ENCODE measurements at regions not wholly inside any gene's neighbourhood (a gene's known extent, or its start where the extent isn't known, plus 50 kb on each side); places are given as distances from the start of the nearest gene placed in this dataset.

GRCh38 chr15:101570241-101570640 is 80.7 kb upstream of the PCSK6 start:
- H3K9me3 ChIP-seq (ENCODE audit: control insufficient read depth, insufficient read depth, low read depth, low read length) = no peaks in the 10 kb centered on the region
- H3K27ac ChIP-seq (ENCODE audit: insufficient read depth, low read length) = no peak overlapping the region
- H3K36me3 ChIP-seq (ENCODE audit: control insufficient read depth, insufficient read depth, low read length) = no peaks in the 10 kb centered on the region
- no peaks in the 10 kb centered on the region for H4K20me1 ChIP-seq (ENCODE audit: control insufficient read depth, extremely low read depth, insufficient read depth, low read length)
- H3K4me1 ChIP-seq (ENCODE audit: control insufficient read depth, extremely low read depth, insufficient read depth, low read length) = no peaks in the 10 kb centered on the region
- H3K4me3 ChIP-seq (replicated peaks in 1 of 4; ENCODE audit: control extremely low read depth in 1 of 4, insufficient read depth in 1 of 4, low read depth in 3 of 4, low read length in 4 of 4) = no peak overlapping the region
- no peak overlapping the region for H3K9ac ChIP-seq (ENCODE audit: insufficient read depth, low read length)
- TF ChIP-seq CTCF (conservative IDR thresholded peaks at IDR 0.05 in 1 of 2, IDR thresholded peaks at IDR 0.05 in 1 of 2; ENCODE audit: low read depth in 1 of 2, low read length in 2 of 2) (no peak), EZH2 (IDR thresholded peaks at IDR 0.05; ENCODE audit: low read length, missing control alignments) (no peak)
- no peak overlapping the region for H2AFZ ChIP-seq (ENCODE audit: low read length)
- no peak for DNase-seq (ENCODE audit: low read depth in 2 of 2)
- no peaks in the 10 kb centered on the region for H3K79me2 ChIP-seq (ENCODE audit: control insufficient read depth, insufficient read depth, low read length)
- H3K4me2 ChIP-seq (ENCODE audit: extremely low read depth, insufficient read depth, low read length) = no peak overlapping the region
- H3K27me3 ChIP-seq (ENCODE audit: control insufficient read depth, insufficient read depth, low read length) = no peaks in the 10 kb centered on the region

DNA sequence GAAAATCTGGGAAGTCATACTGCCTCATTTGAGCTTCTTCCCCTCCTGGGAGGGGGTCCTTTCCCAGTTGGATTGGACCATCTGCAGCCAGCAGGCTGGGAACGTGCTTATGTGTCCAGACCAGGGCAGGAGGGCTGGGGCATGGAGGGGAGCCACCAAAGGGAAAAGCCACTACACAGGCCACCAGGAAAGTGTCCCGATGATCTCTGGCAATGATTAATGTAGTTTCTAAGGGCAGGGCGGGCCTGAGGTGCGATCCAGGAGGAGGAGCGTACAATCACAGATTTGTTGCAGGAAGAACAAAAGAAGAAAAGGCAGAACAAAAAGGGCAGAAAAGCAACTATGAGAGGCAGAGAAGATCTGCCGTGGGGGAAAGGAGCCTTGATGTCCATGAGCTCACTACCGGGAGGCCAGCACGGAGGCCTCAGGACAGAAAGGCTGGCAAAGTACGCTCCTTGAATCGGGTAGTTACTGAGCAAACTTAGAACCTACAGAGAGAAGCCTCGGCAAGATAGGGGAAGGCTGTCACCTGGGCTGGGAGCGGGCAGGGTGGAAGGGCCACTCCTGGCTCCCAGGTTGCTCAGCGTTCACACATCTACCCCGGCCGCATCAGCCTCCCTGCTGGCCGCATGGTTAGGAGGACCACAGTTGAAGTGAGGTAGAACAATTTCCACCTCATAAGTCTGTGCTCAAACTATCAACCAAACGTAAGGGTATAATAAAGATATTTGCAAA is 79.5 kb upstream of the PCSK6 start:
- H3K27ac ChIP-seq (ENCODE audit: insufficient read depth, low read length) = no peak overlapping the region
- no peaks in the 10 kb centered on the region for H3K4me1 ChIP-seq (ENCODE audit: control insufficient read depth, extremely low read depth, insufficient read depth, low read length)
- H3K36me3 ChIP-seq (ENCODE audit: control insufficient read depth, insufficient read depth, low read length) = no peaks in the 10 kb centered on the region
- no peaks in the 10 kb centered on the region for H3K79me2 ChIP-seq (ENCODE audit: control insufficient read depth, insufficient read depth, low read length)
- no peak overlapping the region for H3K4me2 ChIP-seq (ENCODE audit: extremely low read depth, insufficient read depth, low read length)
- no peaks in the 10 kb centered on the region for H4K20me1 ChIP-seq (ENCODE audit: control insufficient read depth, extremely low read depth, insufficient read depth, low read length)
- H3K4me3 ChIP-seq (replicated peaks in 1 of 4; ENCODE audit: control extremely low read depth in 1 of 4, insufficient read depth in 1 of 4, low read depth in 3 of 4, low read length in 4 of 4) = no peak overlapping the region
- H2AFZ ChIP-seq (ENCODE audit: low read length) = no peak overlapping the region
- no peaks in the 10 kb centered on the region for H3K27me3 ChIP-seq (ENCODE audit: control insufficient read depth, insufficient read depth, low read length)
- TF ChIP-seq EZH2 (IDR thresholded peaks at IDR 0.05; ENCODE audit: low read length, missing control alignments) (no peak), CTCF (conservative IDR thresholded peaks at IDR 0.05 in 1 of 2, IDR thresholded peaks at IDR 0.05 in 1 of 2; ENCODE audit: low read depth in 1 of 2, low read length in 2 of 2) (no peak)
- H3K9me3 ChIP-seq (ENCODE audit: control insufficient read depth, insufficient read depth, low read depth, low read length) = no peaks in the 10 kb centered on the region
- H3K9ac ChIP-seq (ENCODE audit: insufficient read depth, low read length) = no peak overlapping the region
- DNase-seq (ENCODE audit: low read depth in 2 of 2) = no peak

- H3K4me2 ChIP-seq (ENCODE audit: extremely low read depth, insufficient read depth, low read length) = no peak overlapping the region
Observed at GRCh38 chr15:101568309-101568708, 78.8 kb upstream of the PCSK6 start.

More at GRCh38 chr15:101568309-101568708, 78.8 kb upstream of the PCSK6 start:
- Histone ChIP-seq H3K27ac (ENCODE audit: insufficient read depth, low read length) (no peak overlapping the region), H3K4me3 (replicated peaks in 1 of 4; ENCODE audit: control extremely low read depth in 1 of 4, insufficient read depth in 1 of 4, low read depth in 3 of 4, low read length in 4 of 4) (no peak overlapping the region), H3K9ac (ENCODE audit: insufficient read depth, low read length) (no peak overlapping the region), H3K36me3 (ENCODE audit: control insufficient read depth, insufficient read depth, low read length) (no peaks in the 10 kb centered on the region), H4K20me1 (ENCODE audit: control insufficient read depth, extremely low read depth, insufficient read depth, low read length) (no peaks in the 10 kb centered on the region), H3K4me1 (ENCODE audit: control insufficient read depth, extremely low read depth, insufficient read depth, low read length) (no peaks in the 10 kb centered on the region), H2AFZ (ENCODE audit: low read length) (no peak overlapping the region), H3K27me3 (ENCODE audit: control insufficient read depth, insufficient read depth, low read length) (no peaks in the 10 kb centered on the region), H3K9me3 (ENCODE audit: control insufficient read depth, insufficient read depth, low read depth, low read length) (no peaks in the 10 kb centered on the region), H3K79me2 (ENCODE audit: control insufficient read depth, insufficient read depth, low read length) (no peaks in the 10 kb centered on the region)
- DNase-seq (ENCODE audit: low read depth in 2 of 2) = peak in 1 of 2 donors; percentile 43
- TF ChIP-seq EZH2 (IDR thresholded peaks at IDR 0.05; ENCODE audit: low read length, missing control alignments) = no peak
- TF ChIP-seq CTCF (conservative IDR thresholded peaks at IDR 0.05 in 1 of 2, IDR thresholded peaks at IDR 0.05 in 1 of 2; ENCODE audit: low read depth in 1 of 2, low read length in 2 of 2) = no peak
